AG10803 (cell line): ENCODE measurements at regions not wholly inside any gene's neighbourhood (a gene's known extent, or its start where the extent isn't known, plus 50 kb on each side); places are given as distances from the start of the nearest gene placed in this dataset.

Source experiments
- DNase-seq: peaks from one replicate; pipeline ENCODE4 v3.0.0; 2010; ENCODE audit warnings: low read depth
- H3K4me3 ChIP-seq: 2 replicates; pipeline ENCODE4 v1.5.1; 2011; ENCODE audit warnings: mild to moderate bottlenecking, low read length, control low read depth
- CTCF ChIP-seq: conservative IDR thresholded peaks from 2 replicates; pipeline ENCODE4 v1.5.1; 2011; ENCODE audit warnings: mild to moderate bottlenecking, low read length, control low read depth, inconsistent platforms

GRCh38 chr22:48427731-48428211, 1399.9 kb downstream of the BRD1 start:
- H3K4me3 ChIP-seq = no peak overlapping the region
- DNase-seq = no peak
- no peak for TF ChIP-seq CTCF

- no peak for TF ChIP-seq CTCF
- no peak for DNase-seq
- no peak overlapping the region for H3K4me3 ChIP-seq
Observed at GRCh38 chr22:48426466-48427380, 1401.0 kb downstream of the BRD1 start.

- no peak overlapping the region for H3K4me3 ChIP-seq
- no peak for DNase-seq
- no peak for TF ChIP-seq CTCF
Observed at GRCh38 chr22:48425641-48426040, 1402.0 kb downstream of the BRD1 start.

- TF ChIP-seq CTCF = no peak
- DNase-seq = no peak
- no peak overlapping the region for H3K4me3 ChIP-seq
Observed at GRCh38 chr22:48425091-48425506, 1402.6 kb downstream of the BRD1 start.

- no peak for TF ChIP-seq CTCF
- no peak overlapping the region for H3K4me3 ChIP-seq
- no peak for DNase-seq
Observed at GRCh38 chr22:48424661-48425060, 1403.0 kb downstream of the BRD1 start.

GRCh38 chr22:48424201-48424627, 1403.5 kb downstream of the BRD1 start:
- TF ChIP-seq CTCF = no peak
- no peak for DNase-seq
- H3K4me3 ChIP-seq = no peak overlapping the region

- H3K4me3 ChIP-seq = no peak overlapping the region
- peak; percentile 85 for DNase-seq
- TF ChIP-seq CTCF = peak; percentile 33
Observed at GRCh38 chr22:48423481-48423911, 1404.2 kb downstream of the BRD1 start.
